ENCODE measurements at regions not wholly inside any gene's neighbourhood (a gene's known extent, or its start where the extent isn't known, plus 50 kb on each side); places are given as distances from the start of the nearest gene placed in this dataset.

DNA sequence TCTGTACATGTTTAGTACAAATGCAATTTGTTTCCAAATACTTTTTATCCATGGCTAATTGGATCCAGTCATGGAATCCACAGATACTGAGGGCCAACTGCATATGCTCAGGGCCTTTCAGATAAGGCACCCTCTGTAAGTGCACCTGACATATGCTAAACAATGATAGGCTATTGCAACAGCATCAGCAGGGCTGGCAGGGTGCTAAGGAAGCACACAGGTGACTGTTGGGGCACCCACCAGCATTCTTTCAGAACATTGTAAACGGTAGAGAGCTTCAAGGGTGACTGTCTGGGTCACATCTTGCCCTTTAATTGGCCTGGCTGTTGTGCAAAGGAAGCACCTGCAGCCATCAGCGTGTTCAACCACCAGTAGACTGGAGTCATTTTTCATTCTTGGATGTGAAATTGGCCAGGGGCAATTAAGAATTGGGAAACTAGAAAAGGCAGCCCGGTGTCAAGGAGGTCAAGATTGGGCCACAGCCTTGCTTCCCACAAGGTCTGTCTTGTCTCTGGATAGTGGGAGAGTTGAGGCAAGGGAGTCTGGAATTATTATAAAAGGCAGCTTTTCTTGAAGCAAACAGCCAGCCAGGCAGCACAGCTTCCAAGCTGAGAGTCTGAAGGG, 129.3 kb upstream of the RAI14 start:
- in situ Hi-C loops (cut with HindIII; ENCODE audit: low pct_unique_long_range_greater_than_20kb, low sequenced_read_pairs), result no loop called here
- no peak for DNase-seq (ENCODE audit: low read depth, low spot score)

- in situ Hi-C loops (cut with HindIII; ENCODE audit: low pct_unique_long_range_greater_than_20kb, low sequenced_read_pairs), result no loop called here
- no peak for DNase-seq (ENCODE audit: low read depth, low spot score)
Measured at GRCh38 chr5:34529581-34530331, 126.4 kb upstream of the RAI14 start.

- in situ Hi-C loops (cut with HindIII; ENCODE audit: low pct_unique_long_range_greater_than_20kb, low sequenced_read_pairs), result no loop called here
- no peak for DNase-seq (ENCODE audit: low read depth, low spot score)
Measured at GRCh38 chr5:34530637-34531036, 125.5 kb upstream of the RAI14 start.

DNA sequence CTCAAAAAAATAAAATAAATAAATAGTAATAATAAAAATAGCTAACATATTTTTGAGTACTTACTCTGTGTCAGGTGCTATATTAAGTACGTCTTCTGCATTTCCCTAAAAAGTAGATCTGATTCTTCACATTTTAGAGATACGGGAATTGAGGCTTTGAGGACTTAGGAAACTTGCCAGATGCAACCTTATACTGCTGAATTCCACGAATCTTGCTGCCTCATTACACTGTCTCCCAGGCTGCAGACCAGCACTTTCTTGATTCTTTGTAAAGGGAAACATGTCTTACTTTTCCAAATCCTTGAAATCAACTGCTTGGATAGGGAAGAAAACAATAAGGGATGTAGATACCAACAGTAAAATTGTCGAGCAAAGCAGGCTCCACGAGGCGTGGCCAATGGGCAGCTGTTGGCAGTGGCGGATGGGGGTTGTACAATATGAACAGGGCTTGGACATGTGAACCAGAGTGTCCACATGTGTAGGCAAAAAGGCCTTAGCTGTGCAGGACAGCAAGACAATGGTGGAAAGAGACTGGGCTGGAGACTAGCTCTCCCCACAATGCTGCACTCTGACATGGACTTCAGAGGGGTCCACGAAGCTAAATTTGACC, 124.3 kb upstream of the RAI14 start:
- in situ Hi-C loops (cut with HindIII; ENCODE audit: low pct_unique_long_range_greater_than_20kb, low sequenced_read_pairs), result no loop called here
- no peak for DNase-seq (ENCODE audit: low read depth, low spot score)

DNA sequence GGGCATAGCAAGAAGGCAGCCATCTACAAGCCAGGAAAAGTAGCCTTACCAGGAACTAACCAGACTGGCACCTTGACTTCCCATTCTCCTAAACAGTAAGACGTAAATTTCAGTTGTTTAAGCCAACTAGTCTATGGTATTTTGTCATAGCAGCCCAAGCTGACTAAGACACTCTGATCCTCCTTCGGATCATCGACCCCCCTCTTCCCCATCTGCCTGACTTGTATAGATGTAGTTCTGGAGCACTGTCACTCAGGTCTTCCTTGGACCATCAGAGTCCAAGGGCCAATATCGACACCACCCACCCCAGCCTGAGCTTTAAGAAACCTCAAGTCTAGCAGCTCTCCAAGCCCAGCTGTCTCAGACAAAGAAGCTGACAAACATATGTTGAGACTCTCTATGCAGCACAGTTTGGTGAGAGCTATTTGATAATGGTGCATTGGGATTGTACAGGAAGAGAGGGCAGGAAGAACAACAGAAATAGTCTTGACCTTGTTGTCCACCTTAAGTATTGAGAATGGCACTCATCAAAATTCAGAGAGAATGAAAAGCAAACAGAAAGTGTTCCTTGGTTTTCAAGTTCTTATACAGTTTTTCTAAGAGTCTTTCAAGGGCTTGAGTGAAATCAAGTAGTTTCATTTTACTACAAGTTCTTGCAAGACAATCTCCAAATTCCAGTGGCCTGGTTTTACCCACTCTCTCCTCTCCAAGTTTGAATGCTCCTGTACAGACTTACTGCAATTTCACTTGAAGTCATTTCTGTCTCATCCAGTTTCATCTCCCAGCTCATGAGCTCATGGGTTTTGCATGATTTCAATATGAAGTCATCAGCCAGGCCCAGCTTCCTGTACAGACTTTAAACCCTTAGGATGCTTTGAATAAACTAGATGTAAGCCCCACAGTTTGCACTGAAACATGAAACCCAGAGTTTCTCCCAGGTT, 122.3 kb upstream of the RAI14 start:
- DNase-seq (ENCODE audit: low read depth, low spot score), result no peak
- in situ Hi-C loops (cut with HindIII; ENCODE audit: low pct_unique_long_range_greater_than_20kb, low sequenced_read_pairs), result no loop called here

DNA sequence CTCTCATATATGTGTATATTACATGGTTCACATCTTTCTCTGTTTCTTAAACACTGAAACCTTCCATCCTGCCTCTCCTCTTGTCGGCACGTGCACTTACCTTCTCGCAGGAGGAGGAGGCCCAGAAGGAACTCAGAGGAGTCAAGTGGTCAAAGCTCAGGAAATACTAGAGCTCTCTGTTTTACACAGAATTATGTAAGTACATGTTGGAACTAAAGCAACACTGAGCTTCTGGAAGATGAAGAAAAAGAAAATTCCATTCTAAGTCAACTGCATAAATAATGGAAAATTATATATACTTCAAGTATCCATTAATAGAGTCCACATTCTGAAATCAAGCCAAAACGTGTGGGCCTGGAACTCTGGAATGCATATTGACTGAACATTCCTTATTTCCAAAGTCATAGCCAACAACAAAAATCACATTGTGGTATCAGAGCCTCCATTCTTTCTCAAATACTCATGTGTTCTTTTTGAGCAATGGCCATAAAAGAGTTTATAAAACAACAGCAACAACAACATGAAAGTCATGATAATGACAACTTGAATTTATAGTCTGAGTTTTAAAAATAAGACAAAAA, 121.5 kb upstream of the RAI14 start:
- DNase-seq (ENCODE audit: low read depth, low spot score), result peak; percentile 65

GRCh38 chr5:34535433-34535832, 120.7 kb upstream of the RAI14 start:
- in situ Hi-C loops (cut with HindIII; ENCODE audit: low pct_unique_long_range_greater_than_20kb, low sequenced_read_pairs), result no loop called here
- no peak for DNase-seq (ENCODE audit: low read depth, low spot score)

More for the DNA sequence above, 121.5 kb upstream of the RAI14 start:
- in situ Hi-C loops (cut with HindIII; ENCODE audit: low pct_unique_long_range_greater_than_20kb, low sequenced_read_pairs), result no loop called here

DNA sequence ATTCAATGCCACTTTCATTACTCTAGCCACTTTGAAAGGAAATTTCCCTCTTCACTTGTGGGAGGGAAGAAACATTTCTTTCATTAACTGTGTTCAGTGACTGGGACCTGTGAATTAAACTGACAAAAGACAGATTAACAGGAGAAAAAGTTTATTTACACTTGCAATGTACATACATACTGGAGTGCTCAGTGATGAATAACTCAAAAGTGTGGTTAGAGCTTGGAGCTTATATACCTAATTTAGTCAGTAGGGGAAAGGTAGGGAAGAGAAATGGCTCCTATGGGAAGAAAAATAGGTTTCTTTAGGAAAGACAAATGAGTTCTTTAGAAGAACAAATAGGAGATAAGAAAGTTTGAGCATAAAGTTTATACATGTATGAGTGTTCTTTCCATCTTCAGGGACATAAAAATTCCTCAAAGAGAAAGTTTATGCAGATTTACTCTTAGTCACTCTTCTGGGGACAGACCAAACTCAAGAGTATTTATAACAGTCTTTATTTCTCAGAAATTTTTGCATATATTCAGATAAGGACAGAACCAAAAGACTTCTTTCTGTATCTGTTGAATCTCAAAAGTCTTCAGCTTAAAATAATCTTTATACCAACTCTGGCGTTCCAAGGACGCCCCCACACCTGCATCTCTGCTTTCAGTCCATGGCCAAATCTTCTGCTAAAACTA, 120.0 kb upstream of the RAI14 start:
- in situ Hi-C loops (cut with HindIII; ENCODE audit: low pct_unique_long_range_greater_than_20kb, low sequenced_read_pairs), result no loop called here
- no peak for DNase-seq (ENCODE audit: low read depth, low spot score)

DNA sequence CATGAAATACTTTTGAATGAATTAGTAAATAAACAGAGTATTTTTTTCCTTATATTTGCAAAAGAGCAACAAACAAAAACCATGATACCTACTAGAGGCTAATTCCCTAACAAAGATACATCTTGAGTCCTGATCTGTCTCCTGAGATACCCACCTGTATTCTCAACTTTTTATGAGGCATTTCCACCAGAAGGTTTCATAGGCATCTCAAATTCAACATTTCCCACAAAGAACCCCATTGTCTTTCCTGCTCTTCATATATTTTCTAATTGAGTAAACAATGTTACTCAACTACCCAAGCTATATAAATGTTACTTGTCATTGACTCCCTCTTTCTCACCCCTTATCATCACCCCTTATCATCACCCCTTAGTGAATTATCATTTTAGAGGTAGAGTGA, 119.4 kb upstream of the RAI14 start:
- in situ Hi-C loops (cut with HindIII; ENCODE audit: low pct_unique_long_range_greater_than_20kb, low sequenced_read_pairs), result no loop called here

DNA sequence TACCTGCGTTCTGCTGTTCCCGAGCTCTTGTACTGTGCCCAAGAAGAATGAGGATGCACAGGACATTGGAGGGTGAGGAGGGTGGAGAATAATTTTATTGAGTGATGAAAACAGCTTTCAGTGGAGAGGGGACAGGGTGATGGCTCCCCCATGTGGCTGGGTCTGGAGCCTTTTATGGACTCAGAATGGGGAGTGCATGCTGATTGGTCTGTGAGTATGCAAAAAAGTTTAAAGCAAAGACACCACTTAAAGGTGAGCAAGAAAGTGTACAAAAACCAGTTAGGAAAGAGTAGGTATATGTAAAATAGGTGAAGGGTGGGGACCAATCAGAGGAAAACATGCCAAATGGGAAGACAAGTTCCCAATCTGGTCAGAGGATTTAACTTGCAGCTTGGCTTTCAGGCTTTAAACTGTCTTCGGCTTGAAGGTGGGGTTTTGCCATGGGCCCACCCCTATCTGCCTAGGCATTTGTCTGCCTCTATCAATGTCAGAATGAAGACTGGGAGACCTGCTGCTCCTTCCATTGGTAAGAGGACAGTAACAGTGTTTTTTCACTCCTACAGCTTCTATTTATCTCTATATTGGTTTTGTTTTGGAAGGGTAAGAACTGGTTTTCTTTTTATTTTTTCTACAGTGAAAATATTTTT, 118.0 kb upstream of the RAI14 start:
- in situ Hi-C loops (cut with HindIII; ENCODE audit: low pct_unique_long_range_greater_than_20kb, low sequenced_read_pairs), result no loop called here
- peak; percentile 73 for DNase-seq (ENCODE audit: low read depth, low spot score)

More for the DNA sequence above, 119.4 kb upstream of the RAI14 start:
- no peak for DNase-seq (ENCODE audit: low read depth, low spot score)

- DNase-seq (ENCODE audit: low read depth, low spot score), result no peak
- in situ Hi-C loops (cut with HindIII; ENCODE audit: low pct_unique_long_range_greater_than_20kb, low sequenced_read_pairs), result no loop called here
Measured at GRCh38 chr5:34539183-34539582, 116.9 kb upstream of the RAI14 start.

DNA sequence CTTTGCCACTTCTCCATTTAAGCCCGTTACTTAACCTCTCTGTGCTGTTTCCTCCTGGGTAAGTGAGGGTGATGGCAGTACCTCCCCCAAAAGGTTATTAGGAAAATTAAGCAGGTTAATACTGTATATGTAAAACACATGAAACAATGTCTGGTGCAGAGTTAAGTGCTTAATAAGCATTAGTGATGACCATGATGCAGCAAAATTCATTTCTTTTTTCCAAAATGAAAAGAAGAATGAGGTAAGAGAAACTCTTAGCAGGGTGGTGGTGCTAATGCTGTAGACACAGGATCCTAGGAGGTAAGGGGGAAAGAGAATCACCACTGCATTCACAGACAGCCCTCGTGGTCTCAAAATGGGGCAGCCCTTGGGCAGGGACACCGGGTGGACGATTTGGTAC, 115.1 kb upstream of the RAI14 start:
- DNase-seq (ENCODE audit: low read depth, low spot score), result no peak
- in situ Hi-C loops (cut with HindIII; ENCODE audit: low pct_unique_long_range_greater_than_20kb, low sequenced_read_pairs), result no loop called here

DNA sequence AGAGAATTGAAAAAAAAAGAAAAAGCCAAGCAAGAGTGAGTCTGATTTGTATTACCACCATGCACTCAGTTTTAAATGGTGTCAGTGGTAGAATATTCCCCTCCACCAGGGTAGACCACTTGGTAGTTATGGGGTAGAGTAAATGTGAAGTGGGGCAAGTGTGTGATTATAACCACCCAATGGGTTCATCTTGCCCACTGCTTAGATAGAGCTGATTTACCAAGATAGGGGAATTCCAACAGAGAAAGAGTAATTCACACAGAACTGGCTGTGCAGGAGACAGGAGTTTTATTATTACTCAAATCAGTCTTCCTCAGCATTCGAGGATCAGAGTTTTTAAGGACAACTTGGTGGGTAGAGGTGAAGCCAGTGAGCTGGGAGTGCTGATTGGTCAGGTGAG, 113.3 kb upstream of the RAI14 start:
- DNase-seq (ENCODE audit: low read depth, low spot score), result no peak
- in situ Hi-C loops (cut with HindIII; ENCODE audit: low pct_unique_long_range_greater_than_20kb, low sequenced_read_pairs), result no loop called here

DNA sequence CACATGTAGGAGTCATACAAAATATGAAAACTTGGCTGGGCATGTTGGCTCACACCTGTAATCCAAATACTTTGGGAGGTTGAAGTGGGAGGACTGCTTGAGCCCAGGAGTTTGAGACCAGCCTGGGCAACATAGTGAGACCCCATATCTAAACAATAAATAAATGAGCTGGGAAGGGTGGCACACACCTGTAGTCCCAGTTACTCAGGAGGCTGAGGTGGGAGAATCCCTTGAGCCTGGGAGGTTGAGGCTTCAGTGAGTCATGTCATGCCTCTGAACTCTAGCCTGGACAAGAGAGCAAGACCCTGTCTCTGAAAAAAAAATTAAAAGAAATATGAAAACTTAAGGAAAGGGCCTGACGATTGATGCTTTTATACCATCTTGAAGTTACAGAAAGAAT, 112.4 kb upstream of the RAI14 start:
- in situ Hi-C loops (cut with HindIII; ENCODE audit: low pct_unique_long_range_greater_than_20kb, low sequenced_read_pairs), result no loop called here
- DNase-seq (ENCODE audit: low read depth, low spot score), result no peak

DNA sequence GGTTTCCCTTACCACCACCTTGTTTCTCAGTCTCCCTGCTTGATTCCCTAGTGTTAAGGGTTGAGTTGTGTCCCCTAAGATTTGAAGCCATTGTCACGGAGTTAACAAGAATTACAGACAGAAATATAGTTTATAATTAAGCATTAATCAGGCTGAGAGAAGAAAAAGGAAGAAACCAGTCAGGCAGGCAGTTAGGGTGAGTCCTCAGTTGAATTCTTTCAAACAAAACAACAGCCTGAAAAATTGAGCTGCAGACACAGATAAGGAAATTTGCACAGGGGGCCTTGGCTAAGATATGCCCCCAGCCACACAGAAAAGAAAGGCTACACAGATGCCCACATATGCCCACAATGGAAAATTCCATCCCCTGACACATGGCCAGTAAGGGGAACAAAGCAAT, 111.7 kb upstream of the RAI14 start:
- DNase-seq (ENCODE audit: low read depth, low spot score), result no peak
- in situ Hi-C loops (cut with HindIII; ENCODE audit: low pct_unique_long_range_greater_than_20kb, low sequenced_read_pairs), result no loop called here

DNA sequence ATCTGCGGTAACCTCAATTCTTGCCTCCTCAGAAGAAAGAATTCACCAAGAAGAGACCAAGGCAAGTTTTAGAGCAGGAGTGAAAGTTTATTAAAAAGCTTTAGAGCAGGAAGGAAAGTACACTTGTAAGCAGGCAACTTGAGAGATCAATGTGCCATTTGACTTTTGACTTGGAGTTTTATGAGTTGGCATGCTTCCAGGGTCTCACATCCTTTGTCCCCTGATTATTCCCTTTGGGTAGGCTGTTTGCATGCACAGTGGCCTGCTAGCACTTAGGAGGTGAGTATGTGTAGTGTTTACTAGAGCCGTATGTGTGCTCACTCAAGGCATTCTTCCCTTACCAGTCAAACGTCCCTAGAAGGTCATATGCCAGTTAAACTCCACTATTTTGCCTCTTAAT, 111.0 kb upstream of the RAI14 start:
- in situ Hi-C loops (cut with HindIII; ENCODE audit: low pct_unique_long_range_greater_than_20kb, low sequenced_read_pairs), result no loop called here
- no peak for DNase-seq (ENCODE audit: low read depth, low spot score)

DNA sequence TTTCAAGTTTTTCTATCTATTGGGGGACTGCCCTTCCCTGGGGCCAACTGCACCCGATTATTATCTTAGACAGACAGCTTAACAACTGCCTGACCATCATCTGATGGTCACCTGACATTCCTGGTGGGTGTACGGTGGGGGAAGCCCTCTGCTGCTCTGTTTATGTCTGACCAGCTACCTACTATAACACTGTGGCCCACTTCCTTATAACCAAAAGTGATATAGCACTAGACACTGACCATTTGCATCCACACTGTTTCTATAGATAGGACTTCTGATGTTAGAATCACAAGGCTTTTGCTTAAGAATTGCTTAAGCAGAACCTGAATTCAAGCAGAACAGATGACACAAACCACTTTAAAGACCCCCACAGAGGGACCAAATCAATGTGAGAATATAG, 110.5 kb upstream of the RAI14 start:
- DNase-seq (ENCODE audit: low read depth, low spot score), result no peak
- in situ Hi-C loops (cut with HindIII; ENCODE audit: low pct_unique_long_range_greater_than_20kb, low sequenced_read_pairs), result no loop called here

Measured in SK-MEL-5 (cell line).